GM12892 (cell line): ENCODE measurements at regions not wholly inside any gene's neighbourhood (a gene's known extent, or its start where the extent isn't known, plus 50 kb on each side); places are given as distances from the start of the nearest gene placed in this dataset.

Experiments
- POLR2A ChIP-seq: IDR thresholded peaks from 2 replicates; pipeline ENCODE4 v1.6.1; 2011; ENCODE audit warnings: low read depth, low read length, control low read depth
- POLR2AphosphoS5 ChIP-seq: IDR thresholded peaks from 2 replicates; pipeline ENCODE4 v1.6.1; 2011; ENCODE audit warnings: low read depth, low read length, control low read depth

DNA sequence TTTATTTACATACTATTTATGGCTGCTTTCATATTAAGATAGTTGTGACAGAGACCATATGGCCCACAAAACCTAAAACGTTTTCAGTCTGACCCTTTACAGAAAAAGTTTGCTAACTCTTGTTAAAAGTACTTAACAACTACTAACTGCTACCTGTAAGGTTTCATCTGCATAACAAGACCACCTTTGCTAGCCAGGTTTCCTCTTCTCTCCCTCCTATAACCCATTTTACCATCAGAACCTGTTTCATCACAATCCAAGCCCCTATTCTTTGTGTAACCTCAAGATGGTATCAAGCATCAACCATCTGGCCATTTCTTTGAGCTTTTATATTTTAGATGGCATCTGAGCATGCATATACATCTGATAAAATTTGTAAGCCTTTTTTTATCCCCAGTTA is 305.4 kb downstream of the HHIPL2 start:
- no peak for TF ChIP-seq POLR2AphosphoS5
- no peak for TF ChIP-seq POLR2A
